Femur (tissue), 1 donor: ENCODE measurements at regions not wholly inside any gene's neighbourhood (a gene's known extent, or its start where the extent isn't known, plus 50 kb on each side); places are given as distances from the start of the nearest gene placed in this dataset.

Source experiments
- DNase-seq: peaks from one replicate; pipeline ENCODE4 v3.0.0-alpha.2; 2017

DNA sequence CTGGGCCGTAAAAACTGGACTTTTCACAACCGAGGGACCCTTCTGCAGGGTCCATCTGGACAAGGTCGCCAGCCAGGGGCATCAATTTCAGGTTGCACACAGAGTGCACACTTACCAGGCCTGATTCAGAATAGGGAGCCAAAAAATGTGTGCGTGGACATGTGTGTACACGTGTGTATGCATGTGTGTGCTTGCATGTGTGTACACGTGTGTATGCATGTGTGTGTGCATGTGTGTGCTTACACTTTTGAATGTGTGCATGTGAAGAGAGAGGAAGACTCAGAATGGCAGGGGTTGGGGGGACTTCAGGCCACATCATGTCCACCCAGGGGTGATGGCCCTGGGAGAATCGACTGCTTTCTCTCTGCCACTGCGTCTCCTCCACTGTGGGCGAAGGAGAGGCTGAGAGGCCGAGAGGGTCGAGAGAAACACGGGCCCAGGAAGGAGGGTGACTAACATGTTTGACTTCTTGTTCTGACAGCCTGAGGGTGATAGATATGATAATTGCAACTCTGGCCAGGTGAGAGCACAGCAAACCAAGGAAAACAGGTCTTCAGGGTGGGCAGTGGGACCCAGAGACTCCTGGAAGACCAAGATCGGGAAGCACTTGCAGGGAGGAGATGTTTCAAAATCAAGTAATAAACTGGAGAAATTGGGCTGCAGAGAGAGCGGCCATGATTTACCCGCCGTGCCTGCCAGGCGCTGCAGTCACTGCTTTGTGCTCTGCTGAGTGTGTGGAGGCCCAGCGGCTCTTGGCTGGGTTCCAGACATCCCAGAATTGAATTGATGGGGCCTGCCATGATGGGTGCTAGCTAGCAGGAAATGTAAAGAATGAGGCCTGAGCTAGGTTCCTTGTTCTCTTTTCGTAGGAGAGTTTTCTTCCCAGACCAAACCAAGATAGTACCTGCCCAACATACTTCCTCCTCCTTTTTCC is 310.8 kb downstream of the QKI start:
- DNase-seq = no peak

DNA sequence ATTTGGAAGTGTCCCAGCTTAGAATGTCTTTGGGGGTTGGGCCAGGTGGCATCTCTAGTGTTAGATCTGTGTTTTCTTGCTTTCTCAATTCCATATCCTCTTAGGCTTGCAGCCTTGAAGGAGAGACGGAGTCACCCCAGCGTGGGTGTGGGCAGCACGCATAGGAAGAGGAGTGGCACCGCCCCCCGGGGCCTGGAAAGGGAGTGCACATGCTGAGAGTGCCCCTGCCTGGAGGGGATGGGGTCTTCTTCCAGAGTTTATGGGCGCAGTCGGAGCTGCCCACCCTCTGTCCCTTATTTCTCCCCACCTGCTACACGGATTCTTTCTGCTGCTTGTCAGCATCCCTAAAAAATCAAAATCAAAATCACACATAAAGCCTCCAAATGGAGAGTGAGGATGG is 309.7 kb downstream of the QKI start:
- no peak for DNase-seq

DNA sequence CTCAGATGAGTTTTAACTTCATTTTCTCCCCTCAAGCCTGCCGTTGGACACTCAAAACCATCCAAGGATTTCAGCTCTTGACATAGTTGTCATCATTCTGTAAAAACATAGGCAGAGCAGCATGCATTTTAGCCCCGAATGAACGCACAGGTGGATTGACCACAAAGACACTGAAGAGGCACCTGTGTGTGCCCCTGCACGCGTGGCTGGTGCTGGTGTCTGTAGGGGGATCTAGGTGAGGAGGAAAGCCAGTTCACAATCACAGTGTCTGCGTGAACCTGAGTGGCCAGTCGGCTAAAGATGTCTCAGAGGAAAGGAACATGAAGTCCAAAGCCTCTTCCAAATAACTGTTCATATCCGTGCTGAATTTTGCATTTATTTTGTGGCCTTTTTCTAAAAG is 309.2 kb downstream of the QKI start:
- DNase-seq = no peak

DNA sequence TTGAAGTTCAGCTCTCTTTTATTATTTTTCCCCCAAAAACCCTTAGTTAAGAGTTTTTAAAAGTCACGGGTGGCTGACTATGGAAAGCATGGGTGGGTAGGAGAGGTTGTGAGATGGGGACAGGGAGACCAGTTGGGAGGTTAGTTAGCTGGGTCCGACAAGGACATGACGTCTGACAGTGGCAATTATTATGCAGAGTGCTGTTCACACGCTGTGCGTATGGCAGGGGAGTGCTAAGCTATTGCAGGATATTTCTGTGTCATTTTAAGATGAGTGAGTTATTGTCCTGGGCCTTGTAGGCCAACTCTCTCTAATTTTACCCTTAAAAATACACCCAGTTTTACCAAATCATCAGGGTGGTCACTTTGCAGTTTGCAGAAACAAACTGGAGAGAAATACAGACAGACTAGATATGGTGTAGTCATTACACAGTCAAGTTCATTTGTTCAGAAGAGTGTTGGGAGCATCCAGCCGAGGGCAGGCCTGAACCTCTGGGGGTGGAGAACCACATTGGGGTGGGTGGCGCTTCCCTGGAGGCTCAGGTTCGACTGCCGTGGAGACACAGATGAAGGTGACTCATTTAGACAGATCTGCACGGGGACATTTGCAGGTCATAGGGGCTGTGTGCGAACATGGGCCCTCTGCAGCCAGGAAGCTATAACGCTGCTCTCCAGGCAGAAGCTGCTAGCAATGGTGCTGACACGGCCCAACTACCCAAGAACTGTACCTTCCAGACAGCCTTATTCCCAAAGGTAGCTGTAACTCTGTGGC is 307.6 kb downstream of the QKI start:
- DNase-seq = no peak

DNA sequence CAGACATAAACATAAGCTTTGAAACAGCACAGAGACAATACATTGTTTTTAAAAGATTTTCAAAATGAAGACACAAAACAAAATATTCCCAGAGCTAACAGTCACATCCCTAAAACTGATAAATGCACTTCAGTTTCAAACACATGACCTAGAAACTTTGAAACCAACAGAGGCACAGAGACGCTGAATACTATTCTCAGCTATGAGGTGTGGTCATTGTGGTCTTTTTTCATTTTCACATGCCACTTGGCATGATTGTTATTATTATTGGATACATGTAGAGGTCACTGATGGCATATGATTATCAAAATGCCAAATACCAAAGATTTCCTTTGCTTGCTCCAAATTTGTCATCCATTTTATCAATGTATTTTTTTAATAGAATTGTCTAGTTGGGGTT is 306.9 kb downstream of the QKI start:
- no peak for DNase-seq

DNA sequence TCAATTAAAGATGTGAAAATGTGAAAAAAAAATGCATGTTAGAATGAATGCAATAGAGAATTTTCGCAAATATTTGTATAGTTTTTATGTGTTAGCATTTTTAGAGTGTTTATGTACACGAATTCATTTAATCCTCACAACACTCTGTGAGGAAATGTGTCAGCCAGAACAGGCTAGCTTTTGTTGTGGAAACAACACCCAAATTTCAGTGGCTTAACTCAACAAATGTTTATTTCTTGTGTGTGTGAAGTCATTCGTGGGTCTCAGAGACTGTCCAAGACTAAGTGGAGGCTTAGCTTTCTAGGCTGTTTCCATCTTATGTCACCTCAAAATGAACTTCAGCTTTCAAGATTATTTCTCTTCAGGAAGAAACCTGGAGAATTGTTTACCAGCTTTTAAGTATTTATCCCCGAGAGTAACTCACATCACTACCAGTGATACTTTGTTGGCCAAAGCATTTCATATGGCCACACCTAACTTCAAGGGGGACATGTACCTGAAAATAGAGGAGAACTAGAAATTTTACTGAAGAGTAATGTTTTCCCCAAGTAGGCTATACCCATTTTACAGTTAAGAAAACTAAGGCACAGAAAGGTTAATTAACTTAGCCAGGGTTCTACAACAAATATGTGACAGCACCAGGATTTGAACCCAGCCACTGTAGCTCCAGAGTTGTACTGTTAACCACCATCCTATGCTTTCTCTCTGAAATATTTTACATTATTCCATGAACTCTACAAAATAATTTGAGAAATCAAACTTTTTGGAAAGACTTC is 306.1 kb downstream of the QKI start:
- no peak for DNase-seq

DNA sequence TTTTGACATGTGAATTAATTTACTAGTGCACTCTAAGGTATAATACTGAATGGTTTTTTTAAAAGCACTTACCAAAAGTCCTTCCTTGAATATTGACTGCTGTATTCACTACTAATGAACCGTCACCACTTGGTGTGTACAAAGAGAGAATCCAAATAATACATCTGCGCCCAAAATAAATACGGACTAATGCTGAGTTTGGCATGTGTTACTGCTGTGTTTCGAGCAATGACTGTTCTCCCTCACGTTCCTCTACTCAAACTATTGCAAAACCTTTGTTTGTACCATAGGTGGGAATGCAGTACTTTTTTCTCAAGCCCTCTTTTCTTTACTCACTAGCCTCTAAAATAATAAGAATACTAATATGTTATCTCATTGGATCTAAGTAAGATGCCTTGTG is 305.5 kb downstream of the QKI start:
- no peak for DNase-seq

DNA sequence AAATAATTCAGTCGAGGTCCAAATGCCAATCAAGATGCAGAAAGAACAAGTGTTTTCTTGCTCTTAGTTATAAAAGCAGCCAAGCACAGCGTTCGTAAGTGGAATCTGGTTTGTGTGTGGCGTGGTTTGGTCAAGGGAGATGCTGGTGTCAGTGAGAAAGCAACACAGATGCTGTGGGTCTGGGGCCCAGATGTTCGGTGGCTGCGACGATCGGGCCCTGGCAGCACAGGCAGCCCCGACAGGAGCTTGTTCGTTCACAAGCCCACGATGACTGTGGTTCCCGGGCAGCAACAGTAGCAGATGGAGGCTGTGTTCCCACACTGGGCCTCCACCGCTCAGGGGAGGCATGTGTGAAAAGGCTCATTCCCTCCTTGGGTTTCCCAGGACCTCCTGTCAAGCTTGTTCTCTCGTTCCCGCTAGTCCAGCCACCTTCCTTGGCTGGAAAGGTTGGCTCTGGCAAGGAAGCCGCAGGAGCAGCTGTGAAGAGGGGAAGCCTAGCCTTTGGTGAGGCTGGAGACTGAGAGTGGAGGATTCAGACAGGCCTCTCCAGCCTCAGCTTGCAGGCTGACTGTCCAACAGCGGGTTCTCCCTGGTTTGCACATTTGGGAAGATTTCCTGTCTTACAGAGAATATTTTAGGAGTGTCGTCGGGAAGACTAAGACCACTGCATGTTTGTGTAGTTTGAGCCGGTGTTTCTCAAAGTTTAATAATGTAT is 304.7 kb downstream of the QKI start:
- no peak for DNase-seq

DNA sequence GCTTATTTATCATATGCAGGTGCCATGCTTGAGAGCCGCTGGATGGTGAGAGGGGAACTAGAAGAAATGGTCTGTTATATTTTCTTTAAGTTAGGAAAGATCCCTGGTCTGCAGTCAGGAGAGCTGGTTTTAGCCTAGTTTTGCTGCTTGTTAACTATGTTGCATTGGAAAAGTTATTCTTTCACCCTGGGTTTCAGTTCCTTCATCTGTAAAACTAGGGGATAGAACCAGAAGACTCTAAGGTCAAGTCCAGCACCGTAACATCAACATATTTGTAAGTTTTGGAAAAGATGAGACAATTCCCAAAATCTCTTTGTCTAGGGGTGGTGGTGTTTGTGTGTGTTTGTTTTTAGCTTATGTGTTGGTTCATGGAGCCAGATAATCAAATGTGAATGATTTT is 304.0 kb downstream of the QKI start:
- DNase-seq = no peak

DNA sequence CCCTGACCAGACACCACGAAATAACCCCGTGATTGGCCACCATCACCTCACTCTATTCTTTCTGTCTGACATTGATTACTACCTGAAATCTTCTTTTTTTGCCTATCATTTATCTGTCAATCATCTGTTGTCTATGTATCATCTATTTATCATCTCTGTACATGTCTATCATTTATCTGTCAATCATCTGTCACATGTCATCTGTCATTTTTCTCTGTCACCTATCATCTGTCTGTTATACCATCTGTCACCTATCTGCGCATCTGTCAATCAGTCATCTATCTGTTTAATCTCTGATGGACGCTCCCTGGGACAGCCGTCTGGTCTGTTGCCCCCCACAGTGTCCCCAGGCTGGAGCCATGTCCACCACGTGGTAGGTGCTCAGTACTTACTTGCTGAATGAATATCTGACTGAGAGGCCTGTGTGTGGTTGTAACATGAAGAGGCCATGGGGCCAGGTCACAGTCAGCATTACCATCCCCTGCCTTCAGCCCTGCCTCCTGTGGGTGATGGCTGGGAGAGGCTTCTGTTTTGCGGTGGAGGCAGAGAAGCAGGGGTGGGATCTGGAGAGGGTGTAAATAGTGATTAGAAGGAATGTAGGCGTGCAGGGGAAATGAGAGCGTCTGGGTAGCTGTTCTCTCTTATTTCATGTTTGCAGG is 302.7 kb downstream of the QKI start:
- peak; percentile 53 for DNase-seq

DNA sequence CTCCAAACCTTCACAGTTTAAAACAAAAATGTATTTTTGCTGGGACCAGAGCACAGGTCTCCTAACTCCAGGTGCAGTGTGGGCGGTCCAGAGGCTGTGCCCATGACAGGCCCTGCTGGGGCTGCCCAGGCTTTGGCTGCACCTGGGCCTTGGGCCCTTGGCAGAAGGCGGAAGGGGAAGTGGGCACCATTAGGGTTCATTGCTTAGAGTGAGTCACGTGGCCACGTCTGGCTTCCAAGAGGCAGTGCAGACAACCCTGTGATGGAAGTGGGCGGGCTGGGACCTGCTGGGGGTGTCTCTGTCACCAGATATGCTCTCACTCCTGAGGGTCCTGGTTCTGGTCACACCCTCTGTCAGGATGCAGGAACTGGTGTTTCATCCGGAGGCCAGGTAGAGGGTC is 302.2 kb downstream of the QKI start:
- no peak for DNase-seq

DNA sequence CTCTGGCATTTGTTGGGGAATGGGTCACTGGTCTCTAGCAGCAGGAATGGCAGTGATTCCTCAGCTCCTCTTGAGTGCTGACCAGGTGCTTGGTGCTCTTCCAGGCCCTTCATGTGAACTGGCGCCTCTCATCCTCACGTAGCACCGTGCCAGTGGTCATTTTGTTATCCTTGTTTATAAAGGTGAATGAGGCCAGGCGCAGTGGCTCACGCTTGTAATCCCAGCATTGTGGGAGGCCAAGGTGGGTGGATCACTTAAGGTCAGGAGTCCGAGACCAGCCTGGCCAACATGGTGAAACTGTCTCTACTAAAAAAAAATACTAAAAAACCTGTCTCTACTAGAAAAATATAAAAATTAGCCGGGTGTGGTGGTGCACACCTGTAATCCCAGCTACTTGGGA is 301.3 kb downstream of the QKI start:
- DNase-seq = no peak

DNA sequence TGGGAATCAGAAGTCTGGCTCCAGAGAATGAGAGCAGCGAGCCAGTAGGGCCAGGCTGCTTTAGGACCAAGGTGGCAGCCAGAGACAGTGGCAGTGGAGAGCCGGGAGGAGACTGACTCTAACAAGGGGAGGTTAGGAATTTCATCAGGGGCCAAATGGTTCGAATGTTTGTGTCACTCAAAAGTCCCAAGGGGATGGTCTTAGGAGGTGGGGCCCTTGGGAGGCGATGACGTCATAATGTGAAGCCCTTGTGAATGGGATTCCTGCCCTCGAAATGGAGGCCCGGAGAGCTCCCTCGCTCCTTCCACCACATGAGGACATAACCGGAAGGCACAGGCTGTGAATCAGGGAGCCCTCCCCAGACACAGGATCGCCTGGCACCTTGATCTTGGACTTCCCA is 299.7 kb downstream of the QKI start:
- no peak for DNase-seq

DNA sequence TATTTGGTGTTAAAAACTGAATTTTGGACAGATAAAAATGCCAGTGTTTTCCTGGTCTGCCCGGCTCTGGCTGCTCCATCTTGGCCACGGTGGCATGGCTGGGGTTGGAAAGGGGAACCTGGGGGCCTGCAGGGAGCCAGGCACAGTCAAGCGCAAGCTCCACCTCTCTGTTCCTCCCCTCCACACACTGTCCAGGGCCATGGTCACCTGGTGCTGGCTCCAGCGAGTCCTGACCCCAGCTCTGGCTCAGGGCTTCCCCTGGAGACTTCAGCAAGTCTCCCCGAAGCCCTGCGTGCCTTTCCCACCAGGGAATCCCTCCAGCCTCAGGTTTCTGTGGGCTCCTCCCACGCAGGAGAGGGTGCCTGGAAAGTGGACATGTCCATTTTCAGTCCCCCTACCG is 298.5 kb downstream of the QKI start:
- no peak for DNase-seq

DNA sequence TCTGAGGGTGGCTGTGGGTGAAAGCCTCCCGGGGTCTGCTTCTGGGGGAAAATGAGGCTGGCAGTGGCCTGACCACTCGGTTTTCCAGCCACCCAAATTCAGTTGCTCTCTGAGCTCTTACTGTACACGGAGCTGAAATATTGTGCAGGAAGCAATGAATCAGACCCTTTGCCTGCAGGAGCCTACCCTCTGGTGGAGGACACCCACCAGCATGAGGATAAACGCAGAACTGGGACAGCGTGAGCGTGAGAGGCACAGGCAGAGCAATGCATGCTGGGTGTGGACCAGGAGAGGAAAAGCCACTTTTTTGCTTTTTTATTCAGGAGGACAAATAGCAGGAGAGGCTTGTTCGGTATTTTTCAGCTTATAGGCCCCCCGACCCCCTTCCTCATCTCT is 298.0 kb downstream of the QKI start:
- DNase-seq = no peak

DNA sequence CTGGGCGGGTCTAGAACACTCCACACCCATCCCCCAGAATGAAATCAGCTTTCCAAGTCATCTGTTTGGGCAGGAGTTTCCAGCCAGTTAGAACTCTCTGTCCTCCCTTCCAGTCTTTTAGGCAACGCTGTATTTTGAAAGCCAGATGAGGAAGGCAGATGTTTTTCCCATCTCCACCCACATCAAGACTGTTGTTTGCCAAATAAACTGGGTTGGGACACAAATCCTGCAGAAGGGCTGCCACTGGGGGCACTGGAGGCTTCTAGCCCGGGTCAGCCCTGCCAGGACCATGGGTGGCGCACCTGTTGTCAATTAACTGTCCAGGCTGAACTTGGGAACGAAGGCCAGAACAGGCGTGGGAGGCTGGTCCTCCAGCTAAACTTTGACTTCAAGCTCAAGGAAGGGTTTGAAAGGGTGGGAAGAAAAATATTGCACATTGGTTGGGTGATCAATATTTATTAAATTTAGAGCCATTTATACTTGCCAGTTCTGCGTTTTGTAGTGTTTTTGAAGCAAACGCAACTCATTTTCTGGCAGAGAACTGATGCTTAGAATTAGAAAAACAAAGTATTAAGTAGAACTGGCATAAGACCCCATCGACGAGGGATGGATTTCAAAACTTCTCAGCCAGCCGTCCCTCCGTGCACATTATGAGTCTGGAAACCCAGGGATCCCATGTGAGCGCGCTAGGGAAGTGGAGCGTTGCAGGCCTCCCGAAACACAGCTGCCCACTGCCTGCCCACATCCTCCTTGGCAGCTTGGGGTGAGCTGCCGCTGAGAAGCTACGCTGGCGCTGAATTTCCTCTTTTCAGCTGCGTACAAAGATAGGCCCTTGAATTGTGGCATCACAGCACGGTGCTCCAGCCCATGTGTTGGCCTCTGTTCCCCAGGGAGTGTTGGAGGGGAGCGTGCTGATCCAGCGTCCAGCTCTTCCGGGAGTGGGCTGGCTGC is 297.4 kb downstream of the QKI start:
- peak; percentile 92 for DNase-seq

DNA sequence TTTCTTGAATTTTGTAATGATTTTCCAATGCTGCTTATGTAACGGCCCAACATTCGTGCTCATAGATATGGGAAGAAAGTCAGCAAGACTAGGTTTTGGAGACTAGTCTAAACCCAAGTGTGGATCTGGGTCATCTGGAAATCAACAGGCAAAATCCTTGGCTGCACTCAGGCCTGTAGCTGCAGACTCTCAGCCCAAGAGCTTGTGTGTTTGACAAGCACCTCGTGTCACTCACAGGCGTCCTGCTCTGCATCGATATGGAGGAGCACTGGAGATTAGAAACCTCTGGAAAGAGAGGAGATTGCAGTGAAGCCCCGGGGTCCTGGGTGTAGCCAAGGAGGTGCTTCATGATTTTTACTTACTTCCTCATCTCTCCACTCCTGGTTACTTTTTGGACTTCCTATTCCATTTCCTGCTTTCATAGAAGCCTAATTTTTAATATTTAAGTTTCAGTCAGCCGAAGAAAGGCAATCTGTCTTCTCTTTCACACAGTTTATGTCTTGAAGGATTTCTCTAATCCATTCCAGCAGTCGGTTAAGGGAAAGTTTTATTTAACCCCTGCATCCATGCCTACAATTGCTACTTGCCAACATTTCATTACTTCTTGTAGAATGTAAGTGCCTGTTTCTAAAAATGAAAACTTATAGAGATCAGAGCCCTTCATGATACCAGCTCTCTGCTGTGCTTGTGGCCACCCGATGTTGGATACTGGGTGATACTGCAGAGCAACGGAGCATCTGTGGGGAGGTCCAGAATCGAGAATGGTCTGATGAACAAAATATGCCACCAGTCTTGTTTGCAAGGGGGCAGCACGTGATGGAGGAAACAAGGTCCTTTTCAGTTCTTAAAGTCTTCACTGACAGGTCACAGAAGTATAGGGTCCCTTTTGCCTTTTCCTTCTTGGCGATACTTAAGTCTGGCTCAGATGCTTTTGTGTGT is 296.3 kb downstream of the QKI start:
- DNase-seq = peak; percentile 44

DNA sequence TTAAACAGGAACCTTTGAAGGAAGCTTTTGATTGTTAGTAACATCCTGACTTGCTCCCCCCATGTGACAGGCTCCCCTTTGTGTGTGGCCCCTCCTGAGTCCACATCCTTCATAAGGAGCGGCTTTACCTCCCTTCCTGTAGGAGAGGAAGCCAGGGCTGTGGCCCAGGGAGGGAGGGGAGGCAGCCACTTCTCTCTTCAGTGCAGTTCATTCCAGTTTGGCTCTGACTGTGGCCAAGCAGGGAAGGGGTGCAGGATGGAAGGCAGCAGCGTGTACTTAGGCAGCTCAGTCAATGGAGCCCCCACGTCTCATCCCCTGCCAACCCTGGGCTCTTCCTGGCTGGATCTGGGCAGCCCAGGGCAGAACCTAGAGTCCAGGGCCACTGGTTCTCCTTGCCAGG is 295.2 kb downstream of the QKI start:
- no peak for DNase-seq

DNA sequence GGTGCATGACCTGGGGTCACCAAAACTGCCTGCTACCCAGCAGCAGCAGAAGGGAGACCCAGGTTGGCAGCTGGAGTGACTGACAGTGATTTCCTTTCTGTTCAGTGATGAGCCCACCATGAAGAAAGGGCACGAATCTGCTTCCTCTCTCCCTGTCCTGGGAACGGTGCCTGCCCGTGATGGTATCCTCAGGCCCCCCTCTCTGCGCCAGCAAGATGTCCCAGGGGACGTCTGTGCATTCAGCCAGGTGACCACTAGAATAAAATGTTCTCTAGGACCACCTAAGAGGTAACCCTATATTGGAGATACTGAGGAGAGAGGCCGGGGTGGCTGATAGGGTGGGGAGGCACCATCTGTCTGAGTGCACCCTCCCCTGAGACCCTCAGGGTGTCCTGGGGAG is 294.7 kb downstream of the QKI start:
- DNase-seq = no peak

DNA sequence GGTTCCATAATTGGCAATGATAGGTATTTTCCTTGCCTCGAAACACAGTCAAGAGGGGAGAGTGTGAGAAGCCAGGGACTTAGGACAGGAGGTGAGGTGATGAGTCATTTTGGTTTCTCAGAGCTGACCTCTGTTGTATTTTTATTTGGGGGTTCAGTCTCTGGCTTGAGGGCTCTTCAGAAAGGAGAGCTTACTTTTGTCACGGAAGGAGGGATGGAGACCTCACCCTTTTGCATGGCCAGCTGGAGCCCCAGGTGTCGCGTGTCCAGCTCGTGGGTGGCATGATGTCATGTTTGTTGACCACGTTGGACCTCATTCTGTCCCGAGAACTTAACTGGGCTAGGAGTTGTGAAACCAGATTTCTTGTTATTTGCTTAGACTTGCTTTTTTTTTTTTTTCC is 293.9 kb downstream of the QKI start:
- DNase-seq = no peak
